H1 (cell line): ENCODE measurements at regions not wholly inside any gene's neighbourhood (a gene's known extent, or its start where the extent isn't known, plus 50 kb on each side); places are given as distances from the start of the nearest gene placed in this dataset.

Experiments
- CTCF ChIA-PET: fragments of 300-600 bp; sonication (Branson Sonifier 250); formaldehyde crosslinking; loops from one replicate; lab custom pipeline; 2021; ENCODE audit not compliant: partially characterized antibody; lab: Charles Lee
- POLR2A ChIA-PET: fragments of 300-600 bp; sonication (Branson Sonifier 250); formaldehyde crosslinking; loops from one replicate; lab custom pipeline; 2021; ENCODE audit warnings: inconsistent platforms; ENCODE audit not compliant: partially characterized antibody; lab: Charles Lee
- DNase-seq, 2 experiments: peaks; one replicate each; pipeline versions ENCODE4 v3.0.0 to v3.0.0-alpha.2; 2010 to 2022; ENCODE audit warnings: low spot score in 2 of 2, low read depth in 1 of 2, mixed read lengths in 1 of 2
- FAIRE-seq: peaks from 2 replicates; lab custom pipeline; 2011; peaks lifted over from hg19 to GRCh38; lab: Jason Lieb, UNC
- H2AFZ ChIP-seq: 2 replicates; pipeline ENCODE4 v1.8.1; 2012; ENCODE audit warnings: low read length, inconsistent platforms
- H2AK5ac ChIP-seq: 2 replicates; pipeline ENCODE4 v1.6.1; 2013; ENCODE audit warnings: low read depth, low read length
- H2BK120ac ChIP-seq: replicated peaks from 2 replicates; pipeline ENCODE3; 2013; ENCODE audit warnings: low read depth, low read length, inconsistent platforms
- H2BK12ac ChIP-seq: 2 replicates; pipeline ENCODE4 v1.6.1; 2013; ENCODE audit warnings: low read depth, low read length
- H2BK15ac ChIP-seq: 2 replicates; pipeline ENCODE4 v1.6.1; 2013; ENCODE audit warnings: low read length
- H2BK20ac ChIP-seq: 2 replicates; pipeline ENCODE4 v1.6.1; 2013; ENCODE audit warnings: low read length
- H2BK5ac ChIP-seq: 2 replicates; pipeline ENCODE4 v1.6.1; 2013; ENCODE audit warnings: low read depth, low read length
- H3K14ac ChIP-seq: 2 replicates; pipeline ENCODE4 v1.6.1; 2013; ENCODE audit warnings: inconsistent platforms; ENCODE audit not compliant: insufficient read length
- H3K18ac ChIP-seq: 2 replicates; pipeline ENCODE4 v1.6.1; 2013; ENCODE audit warnings: low read length; ENCODE audit errors: extremely low read depth
- H3K23ac ChIP-seq: 2 replicates; pipeline ENCODE4 v1.6.1; 2013; ENCODE audit warnings: inconsistent platforms; ENCODE audit not compliant: insufficient read length
- H3K23me2 ChIP-seq: 2 replicates; pipeline ENCODE4 v1.6.1; 2013; ENCODE audit warnings: low read depth, low read length
- H3K27ac ChIP-seq: 2 replicates; pipeline ENCODE4 v1.6.1; 2011; ENCODE audit warnings: low read depth, low read length, inconsistent platforms
- H3K27me3 ChIP-seq, 4 experiments: replicated peaks in 1 of 4; 1 replicate in 1 of 4; 2 replicates in 3 of 4; pipeline versions ENCODE4 v1.6.1 to v1.8.1; 2011 to 2013; ENCODE audit warnings: low read length in 3 of 4, mild to moderate bottlenecking in 3 of 4, inconsistent platforms in 2 of 4, mixed read lengths in 2 of 4, moderate library complexity in 1 of 4; ENCODE audit not compliant: control insufficient read depth in 3 of 4, insufficient read depth in 3 of 4; ENCODE audit errors: extremely low read depth in 1 of 4
- H3K36me3 ChIP-seq, 4 experiments: 2 replicates each; pipeline versions ENCODE4 v1.6.1 to v1.8.1; 2011 to 2013; ENCODE audit warnings: mild to moderate bottlenecking in 4 of 4, low read length in 3 of 4, moderate library complexity in 2 of 4, control low read depth in 1 of 4, inconsistent platforms in 1 of 4; ENCODE audit not compliant: insufficient read depth in 4 of 4, control insufficient read depth in 2 of 4
- H3K4ac ChIP-seq: replicated peaks from 2 replicates; pipeline ENCODE3; 2013; ENCODE audit warnings: low read length, low read depth, mixed read lengths, inconsistent platforms; ENCODE audit not compliant: insufficient read length
- H3K4me1 ChIP-seq, 4 experiments: replicated peaks in 1 of 4; 1 replicate in 1 of 4; 2 replicates in 3 of 4; pipeline versions ENCODE4 v1.6.1 to v1.8.1; 2011 to 2013; ENCODE audit warnings: low read length in 3 of 4, inconsistent platforms in 2 of 4, mixed read lengths in 1 of 4; ENCODE audit not compliant: insufficient read depth in 4 of 4, control insufficient read depth in 3 of 4
- H3K4me2 ChIP-seq, 2 experiments: 2 replicates each; pipeline versions ENCODE4 v1.6.1 to v1.8.1; 2011 to 2013; ENCODE audit warnings: low read depth in 2 of 2, low read length in 2 of 2, control low read depth in 1 of 2, inconsistent platforms in 1 of 2, mild to moderate bottlenecking in 1 of 2; ENCODE audit not compliant: insufficient read depth in 1 of 2
- H3K4me3 ChIP-seq, 4 experiments: fragments of 200-600, 300-600 bp in 1 of 4; sonication (generic), shearing (Covaris generic), sonication (Bioruptor Twin) in 1 of 4; 2 replicates each; pipeline versions ENCODE4 v1.5.1 to v1.8.1; 2011 to 2016; ENCODE audit warnings: low read length in 4 of 4, low read depth in 3 of 4, control low read depth in 2 of 4, inconsistent platforms in 2 of 4, mild to moderate bottlenecking in 2 of 4, mixed read lengths in 1 of 4, moderate library complexity in 1 of 4; ENCODE audit not compliant: insufficient read depth in 2 of 4; ENCODE audit errors: extremely low read depth in 1 of 4
- H3K56ac ChIP-seq: replicated peaks from 2 replicates; pipeline ENCODE3; 2013; ENCODE audit warnings: low read depth, mild to moderate bottlenecking, mixed read lengths, low read length, inconsistent platforms; ENCODE audit not compliant: insufficient read length
- H3K79me1 ChIP-seq: 2 replicates; pipeline ENCODE4 v1.6.1; 2013; ENCODE audit warnings: low read depth, low read length, control low read depth
- H3K79me2 ChIP-seq, 2 experiments: 2 replicates each; pipeline versions ENCODE4 v1.6.1 to v1.8.1; 2012 to 2013; ENCODE audit warnings: low read length in 2 of 2, mild to moderate bottlenecking in 2 of 2, inconsistent platforms in 1 of 2; ENCODE audit not compliant: insufficient read depth in 2 of 2, control insufficient read depth in 1 of 2
- H3K9ac ChIP-seq, 4 experiments: replicated peaks in 1 of 4; 1 replicate in 1 of 4; 2 replicates in 3 of 4; pipeline versions ENCODE4 v1.6.1 to v1.8.1; 2011 to 2013; ENCODE audit warnings: low read depth in 3 of 4, low read length in 3 of 4, control low read depth in 2 of 4, mild to moderate bottlenecking in 2 of 4, moderate library complexity in 2 of 4, inconsistent platforms in 1 of 4; ENCODE audit errors: extremely low read depth in 1 of 4
- H3K9me3 ChIP-seq, 2 experiments: 2 replicates each; pipeline versions ENCODE4 v1.6.1 to v1.8.1; 2012 to 2013; ENCODE audit warnings: mild to moderate bottlenecking in 2 of 2, moderate library complexity in 2 of 2, control low read depth in 1 of 2, inconsistent platforms in 1 of 2, low read depth in 1 of 2, low read length in 1 of 2, mixed read lengths in 1 of 2; ENCODE audit not compliant: insufficient read depth in 2 of 2
- H4K20me1 ChIP-seq, 2 experiments: replicated peaks in 1 of 2; 2 replicates each; pipeline versions ENCODE3 to v1.8.1; 2011 to 2013; ENCODE audit warnings: inconsistent platforms in 2 of 2, low read length in 2 of 2, mild to moderate bottlenecking in 1 of 2; ENCODE audit not compliant: insufficient read depth in 2 of 2, control insufficient read depth in 1 of 2
- H4K5ac ChIP-seq: 2 replicates; pipeline ENCODE4 v1.6.1; 2013; ENCODE audit warnings: low read length, low read depth, mixed read lengths, inconsistent platforms; ENCODE audit not compliant: insufficient read length
- H4K8ac ChIP-seq: 2 replicates; pipeline ENCODE4 v1.8.0; 2013; ENCODE audit warnings: mild to moderate bottlenecking, moderate library complexity, low read length, inconsistent platforms; ENCODE audit not compliant: insufficient read depth; ENCODE audit errors: extremely low read depth
- H4K91ac ChIP-seq: replicated peaks from 2 replicates; pipeline ENCODE3; 2013; ENCODE audit warnings: low read length, mixed read lengths, inconsistent platforms; ENCODE audit not compliant: insufficient read length
- BRCA1 ChIP-seq: IDR thresholded peaks from 2 replicates; pipeline ENCODE4 v1.6.1; 2012; ENCODE audit warnings: low read depth, low read length, improper control_type of control experiment
- CREB1 ChIP-seq: IDR thresholded peaks from 2 replicates; pipeline ENCODE4 v1.6.1; 2012; ENCODE audit warnings: inconsistent platforms
- EZH2 ChIP-seq: fragments of 200-600 bp; sonication (generic); IDR thresholded peaks from 2 replicates; pipeline ENCODE4 v1.7.1; 2012; ENCODE audit warnings: low read depth, mild to moderate bottlenecking, moderate library complexity, low read length, inconsistent platforms; ENCODE audit not compliant: severe bottlenecking
- GABPA ChIP-seq: IDR thresholded peaks from 2 replicates; pipeline ENCODE4 v1.6.1; 2011; ENCODE audit warnings: mild to moderate bottlenecking, low read length, moderate library complexity, borderline replicate concordance; ENCODE audit not compliant: insufficient read depth
- HDAC6 ChIP-seq: IDR thresholded peaks from one replicate; pipeline ENCODE4 v1.7.1; 2012; ENCODE audit warnings: low read depth, mild to moderate bottlenecking, inconsistent platforms, low read length, moderate library complexity
- KDM5A ChIP-seq: fragments of 200-600 bp; IDR thresholded peaks from 2 replicates; pipeline ENCODE4 v1.7.1; 2012; ENCODE audit warnings: mild to moderate bottlenecking, low read length, inconsistent platforms, mixed read lengths
- MAFK ChIP-seq: IDR thresholded peaks from 2 replicates; pipeline ENCODE4 v1.6.1; 2012; ENCODE audit warnings: low read depth, mild to moderate bottlenecking, improper control_type of control experiment, low read length
- NRF1 ChIP-seq: IDR thresholded peaks from 2 replicates; pipeline ENCODE4 v1.6.1; 2011; ENCODE audit warnings: mild to moderate bottlenecking, low read depth, low read length, improper control_type of control experiment
- RAD21 ChIP-seq, 2 experiments: IDR thresholded peaks in 1 of 2; conservative IDR thresholded peaks in 1 of 2; 2 replicates each; pipeline ENCODE4 v1.6.1; 2011; ENCODE audit warnings: low read depth in 2 of 2, low read length in 2 of 2, improper control_type of control experiment in 1 of 2, inconsistent platforms in 1 of 2, mild to moderate bottlenecking in 1 of 2, moderate library complexity in 1 of 2
- RFX5 ChIP-seq: IDR thresholded peaks from 2 replicates; pipeline ENCODE4 v1.6.1; 2011; ENCODE audit warnings: low read depth, low read length, improper control_type of control experiment, borderline replicate concordance
- RNF2 ChIP-seq: fragments of 200-900, 300-1000 bp; sonication (generic); IDR thresholded peaks from 2 replicates; pipeline ENCODE4 v1.7.1; 2016; ENCODE audit warnings: borderline replicate concordance, low read depth, mild to moderate bottlenecking, antibody characterized with exemption, low read length; ENCODE audit not compliant: poor library complexity, severe bottlenecking; ENCODE audit errors: missing control alignments
- SIRT6 ChIP-seq: IDR thresholded peaks from one replicate; pipeline ENCODE4 v1.7.1; 2012; ENCODE audit warnings: low read length, inconsistent platforms
- YY1 ChIP-seq: IDR thresholded peaks from 2 replicates; pipeline ENCODE4 v1.6.1; 2011; ENCODE audit warnings: low read depth, mild to moderate bottlenecking, low read length
- WGBS, 2 experiments: shearing (Covaris generic) in 1 of 2; methylation state at CpG; one replicate each; pipeline versions ENCODE4 v1.1.6 to v1.1.7; 2013 to 2015; ENCODE audit warnings: low lambda C conversion rate in 2 of 2, mixed read lengths in 2 of 2, inconsistent platforms in 1 of 2, low coverage in 1 of 2, missing lambda C conversion rate in 1 of 2; ENCODE audit not compliant: insufficient replicate concordance in 2 of 2, insufficient coverage in 1 of 2, insufficient read length in 1 of 2; ENCODE audit errors: extremely low coverage in 1 of 2, missing lambda C conversion rate in 1 of 2; 5-methylcytosine and 5-hydroxymethylcytosine counted together
- TF ChIP-seq, protein P1 (sequence below): IDR thresholded peaks from 2 replicates; pipeline ENCODE4 v1.6.1; 2011; ENCODE audit warnings: low read depth, mild to moderate bottlenecking, low read length; ENCODE audit not compliant: insufficient read depth

DNA sequence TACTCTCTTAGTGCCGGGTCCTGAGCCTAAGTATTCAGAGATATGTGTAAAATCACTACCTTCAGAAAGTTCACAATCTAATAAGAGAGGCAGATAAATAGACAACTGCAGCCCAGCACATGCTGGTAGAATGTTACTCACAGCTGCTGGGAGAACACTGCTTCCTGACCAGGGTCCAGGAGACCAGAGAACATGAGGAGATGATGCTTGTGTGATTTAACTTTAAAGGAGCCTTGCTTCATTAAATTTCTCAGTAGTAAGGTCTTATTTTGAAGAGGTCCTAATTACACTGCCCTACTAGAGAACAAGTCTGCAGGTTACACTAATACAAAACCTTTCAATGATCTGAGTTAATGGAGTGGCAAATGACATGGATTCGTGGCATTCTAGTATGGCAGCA lies 209.9 kb upstream of the TRIB2 start:
- no peak overlapping the region for H3K27ac ChIP-seq
- H3K36me3 ChIP-seq = no peaks in the 10 kb centered on the region
- H3K4me3 ChIP-seq = no peak overlapping the region
- H2BK5ac ChIP-seq = no peak overlapping the region
- DNase-seq (no peak), FAIRE-seq (no peak)
- no peak overlapping the region for H2BK20ac ChIP-seq
- no peak overlapping the region for H3K23ac ChIP-seq
- no peak overlapping the region for H2BK120ac ChIP-seq
- H2BK12ac ChIP-seq = no peak overlapping the region
- no peak overlapping the region for H2AK5ac ChIP-seq
- H4K5ac ChIP-seq = no peak overlapping the region
- no peaks in the 10 kb centered on the region for H3K27me3 ChIP-seq
- ChIA-PET POLR2A (no interaction called here), CTCF (no interaction called here)
- H2BK15ac ChIP-seq = no peak overlapping the region
- no peaks in the 10 kb centered on the region for H3K23me2 ChIP-seq
- H4K20me1 ChIP-seq = no peaks in the 10 kb centered on the region
- no peak overlapping the region for H3K18ac ChIP-seq
- no peak overlapping the region for H3K4me2 ChIP-seq
- no peaks in the 10 kb centered on the region for H3K4me1 ChIP-seq
- no peak overlapping the region for H3K14ac ChIP-seq
- H2AFZ ChIP-seq = no peak overlapping the region
- H3K9ac ChIP-seq = no peak overlapping the region
- no peak overlapping the region for H3K56ac ChIP-seq
- H3K79me1 ChIP-seq = no peaks in the 10 kb centered on the region
- H3K79me2 ChIP-seq = no peaks in the 10 kb centered on the region
- H3K9me3 ChIP-seq = no peaks in the 10 kb centered on the region
- WGBS, 2 experiments = 97% methylated on average over 2 of the region's 2 CpGs; no CpG with 5 or more reads in 1 of the 2 experiments
- H4K8ac ChIP-seq = no peak overlapping the region
- H4K91ac ChIP-seq = no peak overlapping the region
- no peak overlapping the region for H3K4ac ChIP-seq
- no peak for TF ChIP-seq RFX5
- TF ChIP-seq RNF2 = no peak
- no peak for TF ChIP-seq GABPA
- no peak for TF ChIP-seq HDAC6
- TF ChIP-seq BRCA1 = no peak
- TF ChIP-seq CREB1 = no peak
- no peak for TF ChIP-seq RAD21 (IDR thresholded peaks at IDR 0.05 in 1 of 2, conservative IDR thresholded peaks at IDR 0.05 in 1 of 2; ENCODE audit: low read depth in 2 of 2, low read length in 2 of 2)
- TF ChIP-seq MAFK = no peak
- TF ChIP-seq NRF1 = no peak
- no peak for TF ChIP-seq SIRT6
- TF ChIP-seq EZH2 = no peak
- no peak for TF ChIP-seq YY1
- TF ChIP-seq, protein P1, sequence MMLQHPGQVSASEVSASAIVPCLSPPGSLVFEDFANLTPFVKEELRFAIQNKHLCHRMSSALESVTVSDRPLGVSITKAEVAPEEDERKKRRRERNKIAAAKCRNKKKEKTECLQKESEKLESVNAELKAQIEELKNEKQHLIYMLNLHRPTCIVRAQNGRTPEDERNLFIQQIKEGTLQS = no peak
- TF ChIP-seq KDM5A = no peak
